ENCODE measurements at regions not wholly inside any gene's neighbourhood (a gene's known extent, or its start where the extent isn't known, plus 50 kb on each side); places are given as distances from the start of the nearest gene placed in this dataset.
"Not testable (repeated sequence)": the region's sequence is repeated elsewhere in the genome, so short reads cannot be mapped to it uniquely, and the experiment has no call there.

GRCh38 chr4:108449129-108449528 is 171.2 kb upstream of the RPL34 start:
- Histone ChIP-seq H3K9me3 (ENCODE audit: insufficient read depth, low read depth, low read length) (no peaks in the 10 kb centered on the region), H3K27me3 (ENCODE audit: insufficient read depth, low read length) (no peaks in the 10 kb centered on the region), H3K4me3 (ENCODE audit: low read length) (no peak overlapping the region), H3K27ac (ENCODE audit: low read length) (no peak overlapping the region), H3K36me3 (ENCODE audit: insufficient read depth, low read depth, low read length) (no peaks in the 10 kb centered on the region), H3K4me1 (ENCODE audit: insufficient read depth, low read length) (no peaks in the 10 kb centered on the region), H3K9ac (ENCODE audit: low read depth, low read length) (no peak overlapping the region)

- Histone ChIP-seq H3K27ac (ENCODE audit: low read length) (no peak overlapping the region), H3K27me3 (ENCODE audit: insufficient read depth, low read length) (no peaks in the 10 kb centered on the region), H3K9me3 (ENCODE audit: insufficient read depth, low read depth, low read length) (peaks cover 1% of the 10 kb centered on the region), H3K4me3 (ENCODE audit: low read length) (no peak overlapping the region), H3K36me3 (ENCODE audit: insufficient read depth, low read depth, low read length) (no peaks in the 10 kb centered on the region), H3K4me1 (ENCODE audit: insufficient read depth, low read length) (no peaks in the 10 kb centered on the region), H3K9ac (ENCODE audit: low read depth, low read length) (no peak overlapping the region)
Measured at GRCh38 chr4:108446556-108446955, 173.8 kb upstream of the RPL34 start.

GRCh38 chr4:108445716-108446115 is 174.7 kb upstream of the RPL34 start:
- no peak overlapping the region for H3K27ac ChIP-seq (ENCODE audit: low read length)
- no peak overlapping the region for H3K9ac ChIP-seq (ENCODE audit: low read depth, low read length)
- H3K36me3 ChIP-seq (ENCODE audit: insufficient read depth, low read depth, low read length), result no peaks in the 10 kb centered on the region
- H3K4me1 ChIP-seq (ENCODE audit: insufficient read depth, low read length), result no peaks in the 10 kb centered on the region
- no peak overlapping the region for H3K4me3 ChIP-seq (ENCODE audit: low read length)
- no peaks in the 10 kb centered on the region for H3K27me3 ChIP-seq (ENCODE audit: insufficient read depth, low read length)
- peaks cover 9% of the 10 kb centered on the region for H3K9me3 ChIP-seq (ENCODE audit: insufficient read depth, low read depth, low read length)

- peaks cover 9% of the 10 kb centered on the region for H3K9me3 ChIP-seq (ENCODE audit: insufficient read depth, low read depth, low read length)
- no peak overlapping the region for H3K4me3 ChIP-seq (ENCODE audit: low read length)
- no peaks in the 10 kb centered on the region for H3K4me1 ChIP-seq (ENCODE audit: insufficient read depth, low read length)
- no peak overlapping the region for H3K27ac ChIP-seq (ENCODE audit: low read length)
- no peaks in the 10 kb centered on the region for H3K27me3 ChIP-seq (ENCODE audit: insufficient read depth, low read length)
- H3K9ac ChIP-seq (ENCODE audit: low read depth, low read length), result no peak overlapping the region
- H3K36me3 ChIP-seq (ENCODE audit: insufficient read depth, low read depth, low read length), result no peaks in the 10 kb centered on the region
Measured at GRCh38 chr4:108443585-108443984, 176.8 kb upstream of the RPL34 start.

- Histone ChIP-seq H3K4me1 (ENCODE audit: insufficient read depth, low read length) (no peaks in the 10 kb centered on the region), H3K27me3 (ENCODE audit: insufficient read depth, low read length) (no peaks in the 10 kb centered on the region), H3K9me3 (ENCODE audit: insufficient read depth, low read depth, low read length) (no peaks in the 10 kb centered on the region), H3K9ac (ENCODE audit: low read depth, low read length) (no peak overlapping the region), H3K36me3 (ENCODE audit: insufficient read depth, low read depth, low read length) (no peaks in the 10 kb centered on the region), H3K4me3 (ENCODE audit: low read length) (no peak overlapping the region), H3K27ac (ENCODE audit: low read length) (no peak overlapping the region)
Measured at GRCh38 chr4:108433832-108434231, 186.5 kb upstream of the RPL34 start.

- H3K9me3 ChIP-seq (ENCODE audit: insufficient read depth, low read depth, low read length); H3K27me3 ChIP-seq (ENCODE audit: insufficient read depth, low read length); H3K4me1 ChIP-seq (ENCODE audit: insufficient read depth, low read length); H3K4me3 ChIP-seq (ENCODE audit: low read length); H3K27ac ChIP-seq (ENCODE audit: low read length); H3K9ac ChIP-seq (ENCODE audit: low read depth, low read length); H3K36me3 ChIP-seq (ENCODE audit: insufficient read depth, low read depth, low read length): not testable (repeated sequence)
Measured at GRCh38 chr4:108433394-108433793, 187.0 kb upstream of the RPL34 start.

GRCh38 chr4:108432418-108432817 is 188.0 kb upstream of the RPL34 start:
- no peaks in the 10 kb centered on the region for H3K9me3 ChIP-seq (ENCODE audit: insufficient read depth, low read depth, low read length)
- H3K27me3 ChIP-seq (ENCODE audit: insufficient read depth, low read length), result no peaks in the 10 kb centered on the region
- no peak overlapping the region for H3K27ac ChIP-seq (ENCODE audit: low read length)
- H3K4me1 ChIP-seq (ENCODE audit: insufficient read depth, low read length), result no peaks in the 10 kb centered on the region
- H3K4me3 ChIP-seq (ENCODE audit: low read length), result no peak overlapping the region
- no peak overlapping the region for H3K9ac ChIP-seq (ENCODE audit: low read depth, low read length)
- no peaks in the 10 kb centered on the region for H3K36me3 ChIP-seq (ENCODE audit: insufficient read depth, low read depth, low read length)

- no peaks in the 10 kb centered on the region for H3K36me3 ChIP-seq (ENCODE audit: insufficient read depth, low read depth, low read length)
- no peak overlapping the region for H3K9ac ChIP-seq (ENCODE audit: low read depth, low read length)
- no peaks in the 10 kb centered on the region for H3K27me3 ChIP-seq (ENCODE audit: insufficient read depth, low read length)
- no peak overlapping the region for H3K27ac ChIP-seq (ENCODE audit: low read length)
- H3K9me3 ChIP-seq (ENCODE audit: insufficient read depth, low read depth, low read length), result no peaks in the 10 kb centered on the region
- no peaks in the 10 kb centered on the region for H3K4me1 ChIP-seq (ENCODE audit: insufficient read depth, low read length)
- H3K4me3 ChIP-seq (ENCODE audit: low read length), result no peak overlapping the region
Measured at GRCh38 chr4:108431986-108432385, 188.4 kb upstream of the RPL34 start.

GRCh38 chr4:108430921-108431320 is 189.5 kb upstream of the RPL34 start:
- no peaks in the 10 kb centered on the region for H3K36me3 ChIP-seq (ENCODE audit: insufficient read depth, low read depth, low read length)

GRCh38 chr4:108429662-108430061 is 190.7 kb upstream of the RPL34 start:
- H3K36me3 ChIP-seq (ENCODE audit: insufficient read depth, low read depth, low read length), result no peaks in the 10 kb centered on the region
- H3K9ac ChIP-seq (ENCODE audit: low read depth, low read length), result no peak overlapping the region
- no peaks in the 10 kb centered on the region for H3K9me3 ChIP-seq (ENCODE audit: insufficient read depth, low read depth, low read length)
- no peaks in the 10 kb centered on the region for H3K4me1 ChIP-seq (ENCODE audit: insufficient read depth, low read length)
- no peaks in the 10 kb centered on the region for H3K27me3 ChIP-seq (ENCODE audit: insufficient read depth, low read length)
- H3K27ac ChIP-seq (ENCODE audit: low read length), result no peak overlapping the region
- no peak overlapping the region for H3K4me3 ChIP-seq (ENCODE audit: low read length)

More at GRCh38 chr4:108430921-108431320, 189.5 kb upstream of the RPL34 start:
- no peak overlapping the region for H3K4me3 ChIP-seq (ENCODE audit: low read length)
- no peaks in the 10 kb centered on the region for H3K4me1 ChIP-seq (ENCODE audit: insufficient read depth, low read length)
- no peak overlapping the region for H3K9ac ChIP-seq (ENCODE audit: low read depth, low read length)
- H3K27ac ChIP-seq (ENCODE audit: low read length), result no peak overlapping the region
- no peaks in the 10 kb centered on the region for H3K9me3 ChIP-seq (ENCODE audit: insufficient read depth, low read depth, low read length)
- H3K27me3 ChIP-seq (ENCODE audit: insufficient read depth, low read length), result no peaks in the 10 kb centered on the region

GRCh38 chr4:108428923-108429322 is 191.5 kb upstream of the RPL34 start:
- Histone ChIP-seq H3K27me3 (ENCODE audit: insufficient read depth, low read length) (no peaks in the 10 kb centered on the region), H3K4me1 (ENCODE audit: insufficient read depth, low read length) (no peaks in the 10 kb centered on the region), H3K9me3 (ENCODE audit: insufficient read depth, low read depth, low read length) (no peaks in the 10 kb centered on the region)

GRCh38 chr4:108427946-108428485 is 192.4 kb upstream of the RPL34 start:
- no peak overlapping the region for H3K9ac ChIP-seq (ENCODE audit: low read depth, low read length)
- H3K4me1 ChIP-seq (ENCODE audit: insufficient read depth, low read length), result no peaks in the 10 kb centered on the region
- no peak overlapping the region for H3K4me3 ChIP-seq (ENCODE audit: low read length)
- H3K27ac ChIP-seq (ENCODE audit: low read length), result no peak overlapping the region
- no peaks in the 10 kb centered on the region for H3K9me3 ChIP-seq (ENCODE audit: insufficient read depth, low read depth, low read length)
- H3K27me3 ChIP-seq (ENCODE audit: insufficient read depth, low read length), result no peaks in the 10 kb centered on the region
- no peaks in the 10 kb centered on the region for H3K36me3 ChIP-seq (ENCODE audit: insufficient read depth, low read depth, low read length)

More at GRCh38 chr4:108428923-108429322, 191.5 kb upstream of the RPL34 start:
- H3K4me3 ChIP-seq (ENCODE audit: low read length), result no peak overlapping the region
- H3K36me3 ChIP-seq (ENCODE audit: insufficient read depth, low read depth, low read length), result no peaks in the 10 kb centered on the region
- no peak overlapping the region for H3K27ac ChIP-seq (ENCODE audit: low read length)
- no peak overlapping the region for H3K9ac ChIP-seq (ENCODE audit: low read depth, low read length)

All from iPS-20b (cell line).